Putamen (tissue), 1 donor: ENCODE measurements at regions not wholly inside any gene's neighbourhood (a gene's known extent, or its start where the extent isn't known, plus 50 kb on each side); places are given as distances from the start of the nearest gene placed in this dataset.
"Not testable (repeated sequence)": the region's sequence is repeated elsewhere in the genome, so short reads cannot be mapped to it uniquely, and the experiment has no call there.

Experiments used
- DNase-seq: peaks from one replicate; pipeline ENCODE4 v3.0.0-alpha.2; 2016; ENCODE audit warnings: low spot score

GRCh38 chr5:164998590-164998989 is 1493.2 kb downstream of the MAT2B start:
- no peak for DNase-seq

- DNase-seq = no peak
Measured at GRCh38 chr5:165000479-165001190, 1495.2 kb downstream of the MAT2B start.

- no peak for DNase-seq
Measured at GRCh38 chr5:165003283-165003682, 1497.9 kb downstream of the MAT2B start.

GRCh38 chr5:165004175-165004574 is 1498.8 kb downstream of the MAT2B start:
- DNase-seq = no peak

GRCh38 chr5:165014439-165014838 is 1509.0 kb downstream of the MAT2B start:
- no peak for DNase-seq

GRCh38 chr5:165015126-165015525 is 1509.7 kb downstream of the MAT2B start:
- no peak for DNase-seq

GRCh38 chr5:165015547-165015946 is 1510.1 kb downstream of the MAT2B start:
- DNase-seq = no peak

- no peak for DNase-seq
Measured at GRCh38 chr5:165026971-165027370, 1521.6 kb downstream of the MAT2B start.

GRCh38 chr5:165028356-165028755 is 1522.9 kb downstream of the MAT2B start:
- no peak for DNase-seq

- no peak for DNase-seq
Measured at GRCh38 chr5:165029099-165029870, 1523.9 kb downstream of the MAT2B start.

- no peak for DNase-seq
Measured at GRCh38 chr5:165030971-165031370, 1525.6 kb downstream of the MAT2B start.

GRCh38 chr5:165031371-165031770 is 1526.0 kb downstream of the MAT2B start:
- DNase-seq = no peak

- peak; percentile 20 for DNase-seq
Measured at GRCh38 chr5:165035520-165035919, 1530.1 kb downstream of the MAT2B start.

GRCh38 chr5:165039748-165040147 is 1534.3 kb downstream of the MAT2B start:
- DNase-seq = no peak

- DNase-seq = not testable (repeated sequence)
Measured at GRCh38 chr5:165045941-165046340, 1540.5 kb downstream of the MAT2B start.

- no peak for DNase-seq
Measured at GRCh38 chr5:165055476-165055875, 1550.1 kb downstream of the MAT2B start.

- no peak for DNase-seq
Measured at GRCh38 chr5:165057145-165057544, 1551.7 kb downstream of the MAT2B start.

- no peak for DNase-seq
Measured at GRCh38 chr5:165066751-165067385, 1561.4 kb downstream of the MAT2B start.

GRCh38 chr5:165076686-165077085 is 1571.3 kb downstream of the MAT2B start:
- DNase-seq = no peak

- DNase-seq = no peak
Measured at GRCh38 chr5:165079389-165079788, 1574.0 kb downstream of the MAT2B start.

GRCh38 chr5:165083394-165083793 is 1578.0 kb downstream of the MAT2B start:
- no peak for DNase-seq

GRCh38 chr5:165086465-165086864 is 1581.0 kb downstream of the MAT2B start:
- no peak for DNase-seq

GRCh38 chr5:165094782-165095181 is 1589.4 kb downstream of the MAT2B start:
- no peak for DNase-seq
